H1 (cell line): ENCODE measurements at regions not wholly inside any gene's neighbourhood (a gene's known extent, or its start where the extent isn't known, plus 50 kb on each side); places are given as distances from the start of the nearest gene placed in this dataset.

Source experiments
- CTCF ChIA-PET: fragments of 300-600 bp; sonication (Branson Sonifier 250); formaldehyde crosslinking; loops from one replicate; lab custom pipeline; 2021; ENCODE audit not compliant: partially characterized antibody; lab: Charles Lee
- POLR2A ChIA-PET: fragments of 300-600 bp; sonication (Branson Sonifier 250); formaldehyde crosslinking; loops from one replicate; lab custom pipeline; 2021; ENCODE audit warnings: inconsistent platforms; ENCODE audit not compliant: partially characterized antibody; lab: Charles Lee
- DNase-seq, 2 experiments: peaks; one replicate each; pipeline versions ENCODE4 v3.0.0 to v3.0.0-alpha.2; 2010 to 2022; ENCODE audit warnings: low spot score in 2 of 2, low read depth in 1 of 2, mixed read lengths in 1 of 2
- FAIRE-seq: peaks from 2 replicates; lab custom pipeline; 2011; peaks lifted over from hg19 to GRCh38; lab: Jason Lieb, UNC
- H2AFZ ChIP-seq: 2 replicates; pipeline ENCODE4 v1.8.1; 2012; ENCODE audit warnings: low read length, inconsistent platforms
- H2AK5ac ChIP-seq: 2 replicates; pipeline ENCODE4 v1.6.1; 2013; ENCODE audit warnings: low read depth, low read length
- H2BK120ac ChIP-seq: replicated peaks from 2 replicates; pipeline ENCODE3; 2013; ENCODE audit warnings: low read depth, low read length, inconsistent platforms
- H2BK12ac ChIP-seq: 2 replicates; pipeline ENCODE4 v1.6.1; 2013; ENCODE audit warnings: low read depth, low read length
- H2BK15ac ChIP-seq: 2 replicates; pipeline ENCODE4 v1.6.1; 2013; ENCODE audit warnings: low read length
- H2BK20ac ChIP-seq: 2 replicates; pipeline ENCODE4 v1.6.1; 2013; ENCODE audit warnings: low read length
- H2BK5ac ChIP-seq: 2 replicates; pipeline ENCODE4 v1.6.1; 2013; ENCODE audit warnings: low read depth, low read length
- H3K14ac ChIP-seq: 2 replicates; pipeline ENCODE4 v1.6.1; 2013; ENCODE audit warnings: inconsistent platforms; ENCODE audit not compliant: insufficient read length
- H3K18ac ChIP-seq: 2 replicates; pipeline ENCODE4 v1.6.1; 2013; ENCODE audit warnings: low read length; ENCODE audit errors: extremely low read depth
- H3K23ac ChIP-seq: 2 replicates; pipeline ENCODE4 v1.6.1; 2013; ENCODE audit warnings: inconsistent platforms; ENCODE audit not compliant: insufficient read length
- H3K23me2 ChIP-seq: 2 replicates; pipeline ENCODE4 v1.6.1; 2013; ENCODE audit warnings: low read depth, low read length
- H3K27ac ChIP-seq: 2 replicates; pipeline ENCODE4 v1.6.1; 2011; ENCODE audit warnings: low read depth, low read length, inconsistent platforms
- H3K27me3 ChIP-seq, 4 experiments: replicated peaks in 1 of 4; 1 replicate in 1 of 4; 2 replicates in 3 of 4; pipeline versions ENCODE4 v1.6.1 to v1.8.1; 2011 to 2013; ENCODE audit warnings: low read length in 3 of 4, mild to moderate bottlenecking in 3 of 4, inconsistent platforms in 2 of 4, mixed read lengths in 2 of 4, moderate library complexity in 1 of 4; ENCODE audit not compliant: control insufficient read depth in 3 of 4, insufficient read depth in 3 of 4; ENCODE audit errors: extremely low read depth in 1 of 4
- H3K36me3 ChIP-seq, 4 experiments: 2 replicates each; pipeline versions ENCODE4 v1.6.1 to v1.8.1; 2011 to 2013; ENCODE audit warnings: mild to moderate bottlenecking in 4 of 4, low read length in 3 of 4, moderate library complexity in 2 of 4, control low read depth in 1 of 4, inconsistent platforms in 1 of 4; ENCODE audit not compliant: insufficient read depth in 4 of 4, control insufficient read depth in 2 of 4
- H3K4ac ChIP-seq: replicated peaks from 2 replicates; pipeline ENCODE3; 2013; ENCODE audit warnings: low read length, low read depth, mixed read lengths, inconsistent platforms; ENCODE audit not compliant: insufficient read length
- H3K4me1 ChIP-seq, 4 experiments: replicated peaks in 1 of 4; 1 replicate in 1 of 4; 2 replicates in 3 of 4; pipeline versions ENCODE4 v1.6.1 to v1.8.1; 2011 to 2013; ENCODE audit warnings: low read length in 3 of 4, inconsistent platforms in 2 of 4, mixed read lengths in 1 of 4; ENCODE audit not compliant: insufficient read depth in 4 of 4, control insufficient read depth in 3 of 4
- H3K4me2 ChIP-seq, 2 experiments: 2 replicates each; pipeline versions ENCODE4 v1.6.1 to v1.8.1; 2011 to 2013; ENCODE audit warnings: low read depth in 2 of 2, low read length in 2 of 2, control low read depth in 1 of 2, inconsistent platforms in 1 of 2, mild to moderate bottlenecking in 1 of 2; ENCODE audit not compliant: insufficient read depth in 1 of 2
- H3K4me3 ChIP-seq, 4 experiments: fragments of 200-600, 300-600 bp in 1 of 4; sonication (generic), shearing (Covaris generic), sonication (Bioruptor Twin) in 1 of 4; 2 replicates each; pipeline versions ENCODE4 v1.5.1 to v1.8.1; 2011 to 2016; ENCODE audit warnings: low read length in 4 of 4, low read depth in 3 of 4, control low read depth in 2 of 4, inconsistent platforms in 2 of 4, mild to moderate bottlenecking in 2 of 4, mixed read lengths in 1 of 4, moderate library complexity in 1 of 4; ENCODE audit not compliant: insufficient read depth in 2 of 4; ENCODE audit errors: extremely low read depth in 1 of 4
- H3K56ac ChIP-seq: replicated peaks from 2 replicates; pipeline ENCODE3; 2013; ENCODE audit warnings: low read depth, mild to moderate bottlenecking, mixed read lengths, low read length, inconsistent platforms; ENCODE audit not compliant: insufficient read length
- H3K79me1 ChIP-seq: 2 replicates; pipeline ENCODE4 v1.6.1; 2013; ENCODE audit warnings: low read depth, low read length, control low read depth
- H3K79me2 ChIP-seq, 2 experiments: 2 replicates each; pipeline versions ENCODE4 v1.6.1 to v1.8.1; 2012 to 2013; ENCODE audit warnings: low read length in 2 of 2, mild to moderate bottlenecking in 2 of 2, inconsistent platforms in 1 of 2; ENCODE audit not compliant: insufficient read depth in 2 of 2, control insufficient read depth in 1 of 2
- H3K9ac ChIP-seq, 4 experiments: replicated peaks in 1 of 4; 1 replicate in 1 of 4; 2 replicates in 3 of 4; pipeline versions ENCODE4 v1.6.1 to v1.8.1; 2011 to 2013; ENCODE audit warnings: low read depth in 3 of 4, low read length in 3 of 4, control low read depth in 2 of 4, mild to moderate bottlenecking in 2 of 4, moderate library complexity in 2 of 4, inconsistent platforms in 1 of 4; ENCODE audit errors: extremely low read depth in 1 of 4
- H3K9me3 ChIP-seq, 2 experiments: 2 replicates each; pipeline versions ENCODE4 v1.6.1 to v1.8.1; 2012 to 2013; ENCODE audit warnings: mild to moderate bottlenecking in 2 of 2, moderate library complexity in 2 of 2, control low read depth in 1 of 2, inconsistent platforms in 1 of 2, low read depth in 1 of 2, low read length in 1 of 2, mixed read lengths in 1 of 2; ENCODE audit not compliant: insufficient read depth in 2 of 2
- H4K20me1 ChIP-seq, 2 experiments: replicated peaks in 1 of 2; 2 replicates each; pipeline versions ENCODE3 to v1.8.1; 2011 to 2013; ENCODE audit warnings: inconsistent platforms in 2 of 2, low read length in 2 of 2, mild to moderate bottlenecking in 1 of 2; ENCODE audit not compliant: insufficient read depth in 2 of 2, control insufficient read depth in 1 of 2
- H4K5ac ChIP-seq: 2 replicates; pipeline ENCODE4 v1.6.1; 2013; ENCODE audit warnings: low read length, low read depth, mixed read lengths, inconsistent platforms; ENCODE audit not compliant: insufficient read length
- H4K8ac ChIP-seq: 2 replicates; pipeline ENCODE4 v1.8.0; 2013; ENCODE audit warnings: mild to moderate bottlenecking, moderate library complexity, low read length, inconsistent platforms; ENCODE audit not compliant: insufficient read depth; ENCODE audit errors: extremely low read depth
- H4K91ac ChIP-seq: replicated peaks from 2 replicates; pipeline ENCODE3; 2013; ENCODE audit warnings: low read length, mixed read lengths, inconsistent platforms; ENCODE audit not compliant: insufficient read length
- ATF2 ChIP-seq: IDR thresholded peaks from 2 replicates; pipeline ENCODE4 v1.6.1; 2012; ENCODE audit warnings: low read length, inconsistent platforms
- BCL11A ChIP-seq, 2 experiments: IDR thresholded peaks; one replicate each; pipeline ENCODE4 v1.6.1; 2011; ENCODE audit warnings: low read depth in 2 of 2, low read length in 2 of 2, mild to moderate bottlenecking in 2 of 2
- CREB1 ChIP-seq: IDR thresholded peaks from 2 replicates; pipeline ENCODE4 v1.6.1; 2012; ENCODE audit warnings: inconsistent platforms
- FOSL1 ChIP-seq: IDR thresholded peaks from 2 replicates; pipeline ENCODE4 v1.6.1; 2011; ENCODE audit warnings: mild to moderate bottlenecking, low read depth, low read length, moderate library complexity; ENCODE audit not compliant: insufficient read depth
- MAFK ChIP-seq: IDR thresholded peaks from 2 replicates; pipeline ENCODE4 v1.6.1; 2012; ENCODE audit warnings: low read depth, mild to moderate bottlenecking, improper control_type of control experiment, low read length
- NRF1 ChIP-seq: IDR thresholded peaks from 2 replicates; pipeline ENCODE4 v1.6.1; 2011; ENCODE audit warnings: mild to moderate bottlenecking, low read depth, low read length, improper control_type of control experiment
- POLR2A ChIP-seq, 2 experiments: IDR thresholded peaks; 1 replicate in 1 of 2; 2 replicates in 1 of 2; pipeline ENCODE4 v1.6.1; 2011; ENCODE audit warnings: low read depth in 2 of 2, low read length in 2 of 2, mild to moderate bottlenecking in 2 of 2; ENCODE audit errors: control extremely low read depth in 1 of 2
- RBBP5 ChIP-seq: IDR thresholded peaks from 2 replicates; pipeline ENCODE4 v1.7.1; 2012; ENCODE audit warnings: low read depth, mild to moderate bottlenecking, inconsistent platforms, low read length, moderate library complexity, borderline replicate concordance
- RFX5 ChIP-seq: IDR thresholded peaks from 2 replicates; pipeline ENCODE4 v1.6.1; 2011; ENCODE audit warnings: low read depth, low read length, improper control_type of control experiment, borderline replicate concordance
- RNF2 ChIP-seq: fragments of 200-900, 300-1000 bp; sonication (generic); IDR thresholded peaks from 2 replicates; pipeline ENCODE4 v1.7.1; 2016; ENCODE audit warnings: borderline replicate concordance, low read depth, mild to moderate bottlenecking, antibody characterized with exemption, low read length; ENCODE audit not compliant: poor library complexity, severe bottlenecking; ENCODE audit errors: missing control alignments
- SIX5 ChIP-seq: IDR thresholded peaks from 2 replicates; pipeline ENCODE4 v1.6.1; 2011; ENCODE audit warnings: mild to moderate bottlenecking, low read depth, low read length
- SP4 ChIP-seq: IDR thresholded peaks from 2 replicates; pipeline ENCODE4 v1.6.1; 2012; ENCODE audit warnings: low read length, inconsistent platforms
- TAF7 ChIP-seq: optimal IDR thresholded peaks from 2 replicates; pipeline ENCODE3; 2011; ENCODE audit warnings: low read depth, mild to moderate bottlenecking, inconsistent platforms, low read length, moderate library complexity, borderline replicate concordance
- TEAD4 ChIP-seq: IDR thresholded peaks from 2 replicates; pipeline ENCODE4 v1.6.1; 2012; ENCODE audit warnings: low read depth, low read length, inconsistent platforms, mixed read lengths
- ZNF274 ChIP-seq: IDR thresholded peaks from 2 replicates; pipeline ENCODE4 v1.7.0; 2012; ENCODE audit warnings: low read length, borderline replicate concordance; ENCODE audit errors: extremely low read depth
- WGBS, 2 experiments: shearing (Covaris generic) in 1 of 2; methylation state at CpG; one replicate each; pipeline versions ENCODE4 v1.1.6 to v1.1.7; 2013 to 2015; ENCODE audit warnings: low lambda C conversion rate in 2 of 2, mixed read lengths in 2 of 2, inconsistent platforms in 1 of 2, low coverage in 1 of 2, missing lambda C conversion rate in 1 of 2; ENCODE audit not compliant: insufficient replicate concordance in 2 of 2, insufficient coverage in 1 of 2, insufficient read length in 1 of 2; ENCODE audit errors: extremely low coverage in 1 of 2, missing lambda C conversion rate in 1 of 2; 5-methylcytosine and 5-hydroxymethylcytosine counted together

GRCh38 chr9:12448246-12448645 lies 244.9 kb upstream of the TYRP1 start:
- no peak overlapping the region for H3K4ac ChIP-seq
- no peak overlapping the region for H3K4me2 ChIP-seq
- no peak overlapping the region for H3K9ac ChIP-seq
- H3K14ac ChIP-seq, result no peak overlapping the region
- H3K18ac ChIP-seq, result no peak overlapping the region
- no peak overlapping the region for H2AFZ ChIP-seq
- H2BK20ac ChIP-seq, result no peak overlapping the region
- WGBS, 2 experiments, result 88% methylated on average over 1 of the region's 1 CpG; no CpG with 5 or more reads in 1 of the 2 experiments
- FAIRE-seq (no peak), DNase-seq (no peak)
- no peaks in the 10 kb centered on the region for H3K23me2 ChIP-seq
- H4K20me1 ChIP-seq, result no peaks in the 10 kb centered on the region
- H3K79me1 ChIP-seq, result no peaks in the 10 kb centered on the region
- no peak overlapping the region for H4K91ac ChIP-seq
- no peak overlapping the region for H2AK5ac ChIP-seq
- no peak overlapping the region for H3K4me3 ChIP-seq
- H3K27me3 ChIP-seq, result no peaks in the 10 kb centered on the region
- no peak overlapping the region for H3K56ac ChIP-seq
- no peak overlapping the region for H2BK5ac ChIP-seq
- H3K23ac ChIP-seq, result no peak overlapping the region
- no peaks in the 10 kb centered on the region for H3K36me3 ChIP-seq
- H3K27ac ChIP-seq, result no peak overlapping the region
- no peaks in the 10 kb centered on the region for H3K79me2 ChIP-seq
- no peak overlapping the region for H2BK15ac ChIP-seq
- H4K8ac ChIP-seq, result no peak overlapping the region
- H4K5ac ChIP-seq, result no peak overlapping the region
- H3K4me1 ChIP-seq, result no peaks in the 10 kb centered on the region
- H3K9me3 ChIP-seq, result no peaks in the 10 kb centered on the region
- CTCF ChIA-PET, result no interaction called here
- H2BK120ac ChIP-seq, result no peak overlapping the region
- H2BK12ac ChIP-seq, result no peak overlapping the region
- POLR2A ChIA-PET, result no interaction called here
- TF ChIP-seq NRF1, result no peak
- TF ChIP-seq SP4, result no peak
- no peak for TF ChIP-seq TEAD4
- no peak for TF ChIP-seq RBBP5
- TF ChIP-seq RFX5, result no peak
- TF ChIP-seq ATF2, result no peak
- no peak for TF ChIP-seq POLR2A (IDR thresholded peaks at IDR 0.05; ENCODE audit: control extremely low read depth in 1 of 2, low read depth in 2 of 2, low read length in 2 of 2)
- no peak for TF ChIP-seq SIX5
- TF ChIP-seq CREB1, result no peak
- TF ChIP-seq MAFK, result no peak
- TF ChIP-seq FOSL1, result no peak
- TF ChIP-seq TAF7, result no peak
- TF ChIP-seq ZNF274, result no peak
- no peak for TF ChIP-seq RNF2
- TF ChIP-seq BCL11A (IDR thresholded peaks at IDR 0.05; ENCODE audit: low read depth in 2 of 2, low read length in 2 of 2), result no peak
